Endothelial cell (in vitro differentiated cells): ENCODE measurements at regions not wholly inside any gene's neighbourhood (a gene's known extent, or its start where the extent isn't known, plus 50 kb on each side); places are given as distances from the start of the nearest gene placed in this dataset.

ENCODE experiments used
- DNase-seq: peaks from one replicate; pipeline ENCODE4 v3.0.0; 2021; ENCODE audit warnings: low spot score
- H3K27ac Mint-ChIP-seq: one replicate; pipeline ENCODE4 v1.8.0; 2021; ENCODE audit warnings: mixed read lengths, inconsistent platforms; ENCODE audit not compliant: unreplicated experiment
- H3K27me3 Mint-ChIP-seq: one replicate; pipeline ENCODE4 v1.8.0; 2021; ENCODE audit warnings: mild to moderate bottlenecking, moderate library complexity, mixed read lengths, inconsistent platforms; ENCODE audit not compliant: unreplicated experiment
- H3K36me3 Mint-ChIP-seq: one replicate; pipeline ENCODE4 v1.8.0; 2021; ENCODE audit warnings: mild to moderate bottlenecking, low read depth, mixed read lengths, inconsistent platforms; ENCODE audit not compliant: unreplicated experiment
- H3K4me1 Mint-ChIP-seq: one replicate; pipeline ENCODE4 v1.8.0; 2021; ENCODE audit warnings: mild to moderate bottlenecking, mixed read lengths, inconsistent platforms; ENCODE audit not compliant: unreplicated experiment
- H3K4me3 Mint-ChIP-seq: one replicate; pipeline ENCODE4 v1.8.0; 2021; ENCODE audit warnings: mild to moderate bottlenecking, mixed read lengths, inconsistent platforms; ENCODE audit not compliant: unreplicated experiment
- H3K9me3 Mint-ChIP-seq: one replicate; pipeline ENCODE4 v1.8.0; 2021; ENCODE audit warnings: mixed read lengths, inconsistent platforms; ENCODE audit not compliant: unreplicated experiment
- CTCF ChIP-seq: fragments of 200-600 bp; sonication (generic); IDR thresholded peaks from one replicate; pipeline ENCODE4 v1.5.0; 2021; ENCODE audit warnings: antibody characterized with exemption; ENCODE audit not compliant: unreplicated experiment

- no peak for TF ChIP-seq CTCF
- no peak for DNase-seq
- Mint-ChIP-seq H3K27ac (no peak overlapping the region), H3K27me3 (peaks cover 5% of the 10 kb centered on the region), H3K4me1 (no peaks in the 10 kb centered on the region), H3K36me3 (no peaks in the 10 kb centered on the region), H3K4me3 (no peak overlapping the region), H3K9me3 (no peaks in the 10 kb centered on the region)
Measured at GRCh38 chr13:40167327-40167726, 499.1 kb downstream of the FOXO1 start.

- Mint-ChIP-seq H3K4me1 (no peaks in the 10 kb centered on the region), H3K4me3 (no peak overlapping the region), H3K27ac (no peak overlapping the region), H3K9me3 (no peaks in the 10 kb centered on the region), H3K36me3 (no peaks in the 10 kb centered on the region), H3K27me3 (no peaks in the 10 kb centered on the region)
- DNase-seq = no peak
- TF ChIP-seq CTCF = no peak
Measured at GRCh38 chr13:40168425-40169166, 497.8 kb downstream of the FOXO1 start.

GRCh38 chr13:40169476-40169875, 497.0 kb downstream of the FOXO1 start:
- TF ChIP-seq CTCF = no peak
- Mint-ChIP-seq H3K27ac (no peak overlapping the region), H3K4me3 (no peak overlapping the region), H3K27me3 (no peaks in the 10 kb centered on the region), H3K36me3 (no peaks in the 10 kb centered on the region), H3K4me1 (no peaks in the 10 kb centered on the region), H3K9me3 (no peaks in the 10 kb centered on the region)
- no peak for DNase-seq

GRCh38 chr13:40170091-40170490, 496.4 kb downstream of the FOXO1 start:
- Mint-ChIP-seq H3K27ac (no peak overlapping the region), H3K36me3 (no peaks in the 10 kb centered on the region), H3K9me3 (no peaks in the 10 kb centered on the region), H3K27me3 (no peaks in the 10 kb centered on the region), H3K4me3 (no peak overlapping the region), H3K4me1 (no peaks in the 10 kb centered on the region)
- DNase-seq = no peak
- no peak for TF ChIP-seq CTCF

GRCh38 chr13:40170982-40171381, 495.5 kb downstream of the FOXO1 start:
- no peaks in the 10 kb centered on the region for H3K9me3 Mint-ChIP-seq
- H3K4me1 Mint-ChIP-seq = no peaks in the 10 kb centered on the region
- no peak for DNase-seq
- no peak overlapping the region for H3K4me3 Mint-ChIP-seq
- H3K27me3 Mint-ChIP-seq = no peaks in the 10 kb centered on the region
- H3K27ac Mint-ChIP-seq = no peak overlapping the region
- TF ChIP-seq CTCF = no peak
- H3K36me3 Mint-ChIP-seq = no peaks in the 10 kb centered on the region
